ENCODE measurements at regions not wholly inside any gene's neighbourhood (a gene's known extent, or its start where the extent isn't known, plus 50 kb on each side); places are given as distances from the start of the nearest gene placed in this dataset.

DNA sequence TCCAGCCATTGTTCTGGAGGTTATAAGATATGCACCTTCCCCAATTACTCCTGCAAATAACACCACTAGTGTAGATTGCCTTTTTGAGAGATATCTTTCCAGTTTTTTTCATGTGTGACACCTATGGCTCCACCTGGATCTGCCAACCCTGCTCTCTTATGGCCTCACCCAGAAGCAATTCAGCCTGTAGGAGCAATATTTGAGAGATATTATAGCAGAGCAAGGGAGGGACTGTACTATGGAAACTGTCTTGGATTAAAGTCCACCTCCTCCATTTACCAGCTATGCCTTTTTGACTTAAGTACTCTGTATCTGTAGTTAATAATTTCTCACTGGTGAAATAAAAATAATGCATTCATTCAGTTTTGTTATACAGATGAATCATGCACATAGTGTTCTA is 803.5 kb downstream of the NLGN4X start:
- Histone ChIP-seq H3K36me3 (ENCODE audit: low read depth) (no peaks in the 10 kb centered on the region), H3K4me3 (no peak overlapping the region), H3K9me3 (peaks cover 3% of the 10 kb centered on the region), H3K4me1 (ENCODE audit: low read depth) (no peaks in the 10 kb centered on the region)
- DNase-seq (peak in 1 of 3 donors; percentile 1), ATAC-seq (peak; percentile 56)
- intact Hi-C loops (cut with DNase I, micrococcal nuclease): no loop called here
- TF ChIP-seq, protein P1, sequence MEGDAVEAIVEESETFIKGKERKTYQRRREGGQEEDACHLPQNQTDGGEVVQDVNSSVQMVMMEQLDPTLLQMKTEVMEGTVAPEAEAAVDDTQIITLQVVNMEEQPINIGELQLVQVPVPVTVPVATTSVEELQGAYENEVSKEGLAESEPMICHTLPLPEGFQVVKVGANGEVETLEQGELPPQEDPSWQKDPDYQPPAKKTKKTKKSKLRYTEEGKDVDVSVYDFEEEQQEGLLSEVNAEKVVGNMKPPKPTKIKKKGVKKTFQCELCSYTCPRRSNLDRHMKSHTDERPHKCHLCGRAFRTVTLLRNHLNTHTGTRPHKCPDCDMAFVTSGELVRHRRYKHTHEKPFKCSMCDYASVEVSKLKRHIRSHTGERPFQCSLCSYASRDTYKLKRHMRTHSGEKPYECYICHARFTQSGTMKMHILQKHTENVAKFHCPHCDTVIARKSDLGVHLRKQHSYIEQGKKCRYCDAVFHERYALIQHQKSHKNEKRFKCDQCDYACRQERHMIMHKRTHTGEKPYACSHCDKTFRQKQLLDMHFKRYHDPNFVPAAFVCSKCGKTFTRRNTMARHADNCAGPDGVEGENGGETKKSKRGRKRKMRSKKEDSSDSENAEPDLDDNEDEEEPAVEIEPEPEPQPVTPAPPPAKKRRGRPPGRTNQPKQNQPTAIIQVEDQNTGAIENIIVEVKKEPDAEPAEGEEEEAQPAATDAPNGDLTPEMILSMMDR (IDR thresholded peaks at IDR 0.05): no peak

DNA sequence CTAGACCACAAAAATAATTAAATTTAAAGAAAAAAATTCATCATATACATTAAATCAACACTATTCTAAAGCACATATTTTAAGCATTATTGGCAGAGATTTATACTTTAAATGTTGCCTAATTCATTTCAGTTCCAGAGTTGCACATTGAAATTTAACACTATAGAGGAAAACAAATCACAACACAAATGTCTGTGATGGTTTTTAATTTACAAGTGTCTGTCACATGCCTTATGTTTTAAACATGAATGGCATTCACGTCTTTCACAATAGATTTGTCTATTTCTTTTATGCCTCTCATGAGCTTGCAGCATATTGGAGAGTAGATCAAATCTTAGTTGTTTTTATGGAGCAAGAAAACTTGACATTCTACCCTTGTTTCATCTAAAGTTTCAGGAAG is 811.3 kb downstream of the NLGN4X start:
- H3K36me3 ChIP-seq (ENCODE audit: low read depth): no peaks in the 10 kb centered on the region
- H3K4me1 ChIP-seq (ENCODE audit: low read depth): no peaks in the 10 kb centered on the region
- H3K4me3 ChIP-seq: no peak overlapping the region
- TF ChIP-seq, protein P1 (IDR thresholded peaks at IDR 0.05): no peak
- ATAC-seq: no peak
- intact Hi-C loops (cut with DNase I, micrococcal nuclease): no loop called here
- DNase-seq: no peak
- peaks cover 3% of the 10 kb centered on the region for H3K9me3 ChIP-seq

DNA sequence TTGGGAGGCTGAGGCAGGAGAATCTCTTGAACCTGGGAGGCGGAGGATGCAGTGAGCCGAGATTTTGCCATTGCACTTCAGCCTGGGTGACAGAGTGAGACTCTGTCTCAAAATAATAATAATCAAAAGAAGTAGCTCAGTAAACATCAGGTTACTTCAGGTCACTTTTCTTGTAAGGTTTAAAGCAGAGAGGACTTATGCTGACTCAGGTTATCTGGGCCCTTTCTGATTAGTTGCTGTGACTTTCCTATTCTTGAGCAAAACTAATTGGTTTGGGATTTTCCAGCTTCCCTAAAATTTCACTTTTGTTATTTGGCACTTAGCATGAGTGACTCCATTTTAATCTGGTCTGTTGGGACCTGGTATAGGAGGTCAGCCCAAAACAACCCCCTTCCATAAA is 812.9 kb downstream of the NLGN4X start:
- H3K36me3 ChIP-seq (ENCODE audit: low read depth): no peaks in the 10 kb centered on the region
- H3K4me3 ChIP-seq: no peak overlapping the region
- H3K4me1 ChIP-seq (ENCODE audit: low read depth): no peaks in the 10 kb centered on the region
- H3K9me3 ChIP-seq: peaks cover 3% of the 10 kb centered on the region
- ATAC-seq (no peak), DNase-seq (no peak)
- intact Hi-C loops (cut with DNase I, micrococcal nuclease): no loop called here
- TF ChIP-seq, protein P1 (IDR thresholded peaks at IDR 0.05): no peak

DNA sequence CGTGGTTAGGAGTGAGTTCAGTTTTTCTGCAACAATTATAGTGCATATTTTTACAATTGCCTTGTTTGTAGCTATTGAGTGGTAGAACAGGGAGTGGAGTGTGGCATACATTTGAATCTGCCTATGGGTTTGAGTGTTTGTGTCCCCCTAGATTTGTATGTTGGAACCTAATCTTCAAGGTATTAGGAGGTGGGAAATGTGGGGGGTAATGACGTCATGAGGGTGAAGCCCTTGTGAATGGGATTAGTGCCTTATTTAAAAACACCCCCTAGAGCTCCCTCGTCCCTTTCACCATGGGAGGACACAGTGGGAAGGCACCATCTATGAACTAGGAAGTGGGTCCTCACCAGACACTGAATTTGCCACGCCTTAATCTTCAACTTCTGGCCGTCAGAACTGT is 819.6 kb downstream of the NLGN4X start:
- TF ChIP-seq, protein P1 (IDR thresholded peaks at IDR 0.05): no peak
- ATAC-seq (no peak), DNase-seq (no peak)
- H3K4me1 ChIP-seq (ENCODE audit: low read depth): no peaks in the 10 kb centered on the region
- no peaks in the 10 kb centered on the region for H3K9me3 ChIP-seq
- intact Hi-C loops (cut with DNase I, micrococcal nuclease): no loop called here
- no peaks in the 10 kb centered on the region for H3K36me3 ChIP-seq (ENCODE audit: low read depth)
- no peak overlapping the region for H3K4me3 ChIP-seq

DNA sequence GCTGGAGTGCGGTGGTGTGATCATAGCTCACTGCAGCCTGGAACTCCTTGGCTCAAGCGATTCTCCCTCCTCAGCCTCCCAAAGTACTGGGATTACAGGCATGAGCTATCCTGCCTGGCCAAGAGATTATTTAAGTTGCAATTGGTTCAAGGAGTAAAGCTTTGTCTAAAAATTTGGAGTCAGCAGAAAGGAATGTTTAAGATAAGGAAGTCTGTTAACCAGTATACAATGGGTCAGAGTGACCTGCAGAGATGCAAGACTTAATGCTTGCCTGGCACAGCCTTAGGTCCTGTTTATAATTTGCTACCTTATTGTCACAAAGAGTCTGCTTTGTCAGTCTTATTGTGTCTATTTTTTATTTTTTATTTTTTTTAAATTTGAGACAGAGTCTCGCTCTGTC is 826.2 kb downstream of the NLGN4X start:
- no peak overlapping the region for H3K4me3 ChIP-seq
- no peak for DNase-seq
- TF ChIP-seq, protein P1 (IDR thresholded peaks at IDR 0.05): no peak
- H3K4me1 ChIP-seq (ENCODE audit: low read depth): no peaks in the 10 kb centered on the region
- no peaks in the 10 kb centered on the region for H3K36me3 ChIP-seq (ENCODE audit: low read depth)
- H3K9me3 ChIP-seq: no peaks in the 10 kb centered on the region
- no peak for ATAC-seq
- intact Hi-C loops (cut with DNase I, micrococcal nuclease): no loop called here

DNA sequence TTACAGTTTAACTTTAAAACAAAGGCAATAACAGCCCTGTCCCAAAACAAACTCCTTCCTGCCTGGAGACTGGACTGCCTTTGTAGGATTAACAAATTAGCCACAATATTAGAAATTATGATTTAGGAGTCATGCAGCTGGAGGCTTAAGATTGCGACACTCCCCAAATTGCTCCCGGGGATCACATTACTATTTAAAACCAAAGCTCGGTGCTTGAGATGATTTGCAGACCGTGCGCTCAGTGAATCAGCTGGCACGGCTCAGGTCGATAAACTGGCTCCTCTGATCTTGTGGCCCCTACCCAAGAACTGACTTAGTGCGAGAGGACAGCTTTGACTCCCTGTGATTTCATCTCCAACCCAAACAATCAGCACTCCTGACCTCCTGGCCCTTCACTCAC is 829.3 kb downstream of the NLGN4X start:
- no peak for ATAC-seq
- Histone ChIP-seq H3K4me3 (no peak overlapping the region), H3K36me3 (ENCODE audit: low read depth) (no peaks in the 10 kb centered on the region), H3K9me3 (no peaks in the 10 kb centered on the region), H3K4me1 (ENCODE audit: low read depth) (no peaks in the 10 kb centered on the region)
- TF ChIP-seq, protein P1 (IDR thresholded peaks at IDR 0.05): no peak
- no peak for DNase-seq
- intact Hi-C loops (cut with DNase I, micrococcal nuclease): no loop called here

All from mucosa of descending colon (tissue), 3 donors.